H1 (cell line): ENCODE measurements at regions not wholly inside any gene's neighbourhood (a gene's known extent, or its start where the extent isn't known, plus 50 kb on each side); places are given as distances from the start of the nearest gene placed in this dataset.

ENCODE experiments used
- CTCF ChIA-PET: fragments of 300-600 bp; sonication (Branson Sonifier 250); formaldehyde crosslinking; loops from one replicate; lab custom pipeline; 2021; ENCODE audit not compliant: partially characterized antibody; lab: Charles Lee
- POLR2A ChIA-PET: fragments of 300-600 bp; sonication (Branson Sonifier 250); formaldehyde crosslinking; loops from one replicate; lab custom pipeline; 2021; ENCODE audit warnings: inconsistent platforms; ENCODE audit not compliant: partially characterized antibody; lab: Charles Lee
- DNase-seq, 2 experiments: peaks; one replicate each; pipeline versions ENCODE4 v3.0.0 to v3.0.0-alpha.2; 2010 to 2022; ENCODE audit warnings: low spot score in 2 of 2, low read depth in 1 of 2, mixed read lengths in 1 of 2
- FAIRE-seq: peaks from 2 replicates; lab custom pipeline; 2011; peaks lifted over from hg19 to GRCh38; lab: Jason Lieb, UNC
- H2AFZ ChIP-seq: 2 replicates; pipeline ENCODE4 v1.8.1; 2012; ENCODE audit warnings: low read length, inconsistent platforms
- H2AK5ac ChIP-seq: 2 replicates; pipeline ENCODE4 v1.6.1; 2013; ENCODE audit warnings: low read depth, low read length
- H2BK120ac ChIP-seq: replicated peaks from 2 replicates; pipeline ENCODE3; 2013; ENCODE audit warnings: low read depth, low read length, inconsistent platforms
- H2BK12ac ChIP-seq: 2 replicates; pipeline ENCODE4 v1.6.1; 2013; ENCODE audit warnings: low read depth, low read length
- H2BK15ac ChIP-seq: 2 replicates; pipeline ENCODE4 v1.6.1; 2013; ENCODE audit warnings: low read length
- H2BK20ac ChIP-seq: 2 replicates; pipeline ENCODE4 v1.6.1; 2013; ENCODE audit warnings: low read length
- H2BK5ac ChIP-seq: 2 replicates; pipeline ENCODE4 v1.6.1; 2013; ENCODE audit warnings: low read depth, low read length
- H3K14ac ChIP-seq: 2 replicates; pipeline ENCODE4 v1.6.1; 2013; ENCODE audit warnings: inconsistent platforms; ENCODE audit not compliant: insufficient read length
- H3K18ac ChIP-seq: 2 replicates; pipeline ENCODE4 v1.6.1; 2013; ENCODE audit warnings: low read length; ENCODE audit errors: extremely low read depth
- H3K23ac ChIP-seq: 2 replicates; pipeline ENCODE4 v1.6.1; 2013; ENCODE audit warnings: inconsistent platforms; ENCODE audit not compliant: insufficient read length
- H3K23me2 ChIP-seq: 2 replicates; pipeline ENCODE4 v1.6.1; 2013; ENCODE audit warnings: low read depth, low read length
- H3K27ac ChIP-seq: 2 replicates; pipeline ENCODE4 v1.6.1; 2011; ENCODE audit warnings: low read depth, low read length, inconsistent platforms
- H3K27me3 ChIP-seq, 4 experiments: replicated peaks in 1 of 4; 1 replicate in 1 of 4; 2 replicates in 3 of 4; pipeline versions ENCODE4 v1.6.1 to v1.8.1; 2011 to 2013; ENCODE audit warnings: low read length in 3 of 4, mild to moderate bottlenecking in 3 of 4, inconsistent platforms in 2 of 4, mixed read lengths in 2 of 4, moderate library complexity in 1 of 4; ENCODE audit not compliant: control insufficient read depth in 3 of 4, insufficient read depth in 3 of 4; ENCODE audit errors: extremely low read depth in 1 of 4
- H3K36me3 ChIP-seq, 4 experiments: 2 replicates each; pipeline versions ENCODE4 v1.6.1 to v1.8.1; 2011 to 2013; ENCODE audit warnings: mild to moderate bottlenecking in 4 of 4, low read length in 3 of 4, moderate library complexity in 2 of 4, control low read depth in 1 of 4, inconsistent platforms in 1 of 4; ENCODE audit not compliant: insufficient read depth in 4 of 4, control insufficient read depth in 2 of 4
- H3K4ac ChIP-seq: replicated peaks from 2 replicates; pipeline ENCODE3; 2013; ENCODE audit warnings: low read length, low read depth, mixed read lengths, inconsistent platforms; ENCODE audit not compliant: insufficient read length
- H3K4me1 ChIP-seq, 4 experiments: replicated peaks in 1 of 4; 1 replicate in 1 of 4; 2 replicates in 3 of 4; pipeline versions ENCODE4 v1.6.1 to v1.8.1; 2011 to 2013; ENCODE audit warnings: low read length in 3 of 4, inconsistent platforms in 2 of 4, mixed read lengths in 1 of 4; ENCODE audit not compliant: insufficient read depth in 4 of 4, control insufficient read depth in 3 of 4
- H3K4me2 ChIP-seq, 2 experiments: 2 replicates each; pipeline versions ENCODE4 v1.6.1 to v1.8.1; 2011 to 2013; ENCODE audit warnings: low read depth in 2 of 2, low read length in 2 of 2, control low read depth in 1 of 2, inconsistent platforms in 1 of 2, mild to moderate bottlenecking in 1 of 2; ENCODE audit not compliant: insufficient read depth in 1 of 2
- H3K4me3 ChIP-seq, 4 experiments: fragments of 200-600, 300-600 bp in 1 of 4; sonication (generic), shearing (Covaris generic), sonication (Bioruptor Twin) in 1 of 4; 2 replicates each; pipeline versions ENCODE4 v1.5.1 to v1.8.1; 2011 to 2016; ENCODE audit warnings: low read length in 4 of 4, low read depth in 3 of 4, control low read depth in 2 of 4, inconsistent platforms in 2 of 4, mild to moderate bottlenecking in 2 of 4, mixed read lengths in 1 of 4, moderate library complexity in 1 of 4; ENCODE audit not compliant: insufficient read depth in 2 of 4; ENCODE audit errors: extremely low read depth in 1 of 4
- H3K56ac ChIP-seq: replicated peaks from 2 replicates; pipeline ENCODE3; 2013; ENCODE audit warnings: low read depth, mild to moderate bottlenecking, mixed read lengths, low read length, inconsistent platforms; ENCODE audit not compliant: insufficient read length
- H3K79me1 ChIP-seq: 2 replicates; pipeline ENCODE4 v1.6.1; 2013; ENCODE audit warnings: low read depth, low read length, control low read depth
- H3K79me2 ChIP-seq, 2 experiments: 2 replicates each; pipeline versions ENCODE4 v1.6.1 to v1.8.1; 2012 to 2013; ENCODE audit warnings: low read length in 2 of 2, mild to moderate bottlenecking in 2 of 2, inconsistent platforms in 1 of 2; ENCODE audit not compliant: insufficient read depth in 2 of 2, control insufficient read depth in 1 of 2
- H3K9ac ChIP-seq, 4 experiments: replicated peaks in 1 of 4; 1 replicate in 1 of 4; 2 replicates in 3 of 4; pipeline versions ENCODE4 v1.6.1 to v1.8.1; 2011 to 2013; ENCODE audit warnings: low read depth in 3 of 4, low read length in 3 of 4, control low read depth in 2 of 4, mild to moderate bottlenecking in 2 of 4, moderate library complexity in 2 of 4, inconsistent platforms in 1 of 4; ENCODE audit errors: extremely low read depth in 1 of 4
- H3K9me3 ChIP-seq, 2 experiments: 2 replicates each; pipeline versions ENCODE4 v1.6.1 to v1.8.1; 2012 to 2013; ENCODE audit warnings: mild to moderate bottlenecking in 2 of 2, moderate library complexity in 2 of 2, control low read depth in 1 of 2, inconsistent platforms in 1 of 2, low read depth in 1 of 2, low read length in 1 of 2, mixed read lengths in 1 of 2; ENCODE audit not compliant: insufficient read depth in 2 of 2
- H4K20me1 ChIP-seq, 2 experiments: replicated peaks in 1 of 2; 2 replicates each; pipeline versions ENCODE3 to v1.8.1; 2011 to 2013; ENCODE audit warnings: inconsistent platforms in 2 of 2, low read length in 2 of 2, mild to moderate bottlenecking in 1 of 2; ENCODE audit not compliant: insufficient read depth in 2 of 2, control insufficient read depth in 1 of 2
- H4K5ac ChIP-seq: 2 replicates; pipeline ENCODE4 v1.6.1; 2013; ENCODE audit warnings: low read length, low read depth, mixed read lengths, inconsistent platforms; ENCODE audit not compliant: insufficient read length
- H4K8ac ChIP-seq: 2 replicates; pipeline ENCODE4 v1.8.0; 2013; ENCODE audit warnings: mild to moderate bottlenecking, moderate library complexity, low read length, inconsistent platforms; ENCODE audit not compliant: insufficient read depth; ENCODE audit errors: extremely low read depth
- H4K91ac ChIP-seq: replicated peaks from 2 replicates; pipeline ENCODE3; 2013; ENCODE audit warnings: low read length, mixed read lengths, inconsistent platforms; ENCODE audit not compliant: insufficient read length
- BCL11A ChIP-seq, 2 experiments: IDR thresholded peaks; one replicate each; pipeline ENCODE4 v1.6.1; 2011; ENCODE audit warnings: low read depth in 2 of 2, low read length in 2 of 2, mild to moderate bottlenecking in 2 of 2
- CREB1 ChIP-seq: IDR thresholded peaks from 2 replicates; pipeline ENCODE4 v1.6.1; 2012; ENCODE audit warnings: inconsistent platforms
- CTCF ChIP-seq, 3 experiments: IDR thresholded peaks; 1 replicate in 2 of 3; 2 replicates in 1 of 3; pipeline versions ENCODE4 v1.5.1 to v1.6.1; 2011; ENCODE audit warnings: low read length in 3 of 3, mild to moderate bottlenecking in 3 of 3, inconsistent platforms in 2 of 3, low read depth in 1 of 3, moderate library complexity in 1 of 3; ENCODE audit not compliant: insufficient read depth in 1 of 3; ENCODE audit errors: control extremely low read depth in 1 of 3
- E2F6 ChIP-seq: IDR thresholded peaks from 2 replicates; pipeline ENCODE4 v1.6.1; 2012; ENCODE audit warnings: inconsistent platforms
- GABPA ChIP-seq: IDR thresholded peaks from 2 replicates; pipeline ENCODE4 v1.6.1; 2011; ENCODE audit warnings: mild to moderate bottlenecking, low read length, moderate library complexity, borderline replicate concordance; ENCODE audit not compliant: insufficient read depth
- KDM1A ChIP-seq: fragments of 200-600, 300-600 bp; sonication (generic); IDR thresholded peaks from 2 replicates; pipeline ENCODE4 v1.7.1; 2016; ENCODE audit warnings: mild to moderate bottlenecking, low read length, borderline replicate concordance
- NRF1 ChIP-seq: IDR thresholded peaks from 2 replicates; pipeline ENCODE4 v1.6.1; 2011; ENCODE audit warnings: mild to moderate bottlenecking, low read depth, low read length, improper control_type of control experiment
- POLR2A ChIP-seq, 2 experiments: IDR thresholded peaks; 1 replicate in 1 of 2; 2 replicates in 1 of 2; pipeline ENCODE4 v1.6.1; 2011; ENCODE audit warnings: low read depth in 2 of 2, low read length in 2 of 2, mild to moderate bottlenecking in 2 of 2; ENCODE audit errors: control extremely low read depth in 1 of 2
- RAD21 ChIP-seq, 2 experiments: IDR thresholded peaks in 1 of 2; conservative IDR thresholded peaks in 1 of 2; 2 replicates each; pipeline ENCODE4 v1.6.1; 2011; ENCODE audit warnings: low read depth in 2 of 2, low read length in 2 of 2, improper control_type of control experiment in 1 of 2, inconsistent platforms in 1 of 2, mild to moderate bottlenecking in 1 of 2, moderate library complexity in 1 of 2
- SAP30 ChIP-seq: fragments of 300-600 bp; sonication (generic); IDR thresholded peaks from 2 replicates; pipeline ENCODE4 v1.7.1; 2012; ENCODE audit warnings: low read length, moderate library complexity, mild to moderate bottlenecking, inconsistent platforms; ENCODE audit not compliant: insufficient read depth, insufficient replicate concordance
- SIN3A ChIP-seq, 2 experiments: IDR thresholded peaks in 1 of 2; conservative IDR thresholded peaks in 1 of 2; 2 replicates each; pipeline ENCODE4 v1.6.1; 2011 to 2012; ENCODE audit warnings: low read length in 2 of 2, improper control_type of control experiment in 1 of 2, low read depth in 1 of 2, mild to moderate bottlenecking in 1 of 2
- SUZ12 ChIP-seq: fragments of 200-600 bp; sonication (generic); IDR thresholded peaks from 2 replicates; pipeline ENCODE4 v1.6.1; 2012; ENCODE audit warnings: mild to moderate bottlenecking, inconsistent platforms, low read length, moderate library complexity, mixed read lengths

- no peak overlapping the region for H2BK120ac ChIP-seq
- no peak overlapping the region for H2BK15ac ChIP-seq
- H3K27ac ChIP-seq, result no peak overlapping the region
- no peak overlapping the region for H2BK5ac ChIP-seq
- H3K56ac ChIP-seq, result no peak overlapping the region
- H3K4me3 ChIP-seq, result no peak overlapping the region
- no peak overlapping the region for H2AK5ac ChIP-seq
- FAIRE-seq (no peak), DNase-seq (no peak)
- no peak overlapping the region for H4K5ac ChIP-seq
- ChIA-PET CTCF (no interaction called here), POLR2A (no interaction called here)
- no peak overlapping the region for H4K8ac ChIP-seq
- H3K79me2 ChIP-seq, result no peaks in the 10 kb centered on the region
- H3K9ac ChIP-seq, result no peak overlapping the region
- no peaks in the 10 kb centered on the region for H3K79me1 ChIP-seq
- H3K36me3 ChIP-seq, result no peaks in the 10 kb centered on the region
- no peak overlapping the region for H2BK12ac ChIP-seq
- no peak overlapping the region for H2BK20ac ChIP-seq
- no peak overlapping the region for H2AFZ ChIP-seq
- peaks cover 39 to 53% of the 10 kb centered on the region in 2 experiments for H3K9me3 ChIP-seq
- TF ChIP-seq CTCF (IDR thresholded peaks at IDR 0.05; ENCODE audit: control extremely low read depth in 1 of 3, insufficient read depth in 1 of 3, low read depth in 1 of 3, low read length in 3 of 3) (no peak), CREB1 (no peak), SUZ12 (no peak), POLR2A (IDR thresholded peaks at IDR 0.05; ENCODE audit: control extremely low read depth in 1 of 2, low read depth in 2 of 2, low read length in 2 of 2) (no peak), KDM1A (no peak), E2F6 (no peak), SIN3A (conservative IDR thresholded peaks at IDR 0.05 in 1 of 2, IDR thresholded peaks at IDR 0.05 in 1 of 2; ENCODE audit: low read depth in 1 of 2, low read length in 2 of 2) (no peak), SAP30 (no peak), RAD21 (IDR thresholded peaks at IDR 0.05 in 1 of 2, conservative IDR thresholded peaks at IDR 0.05 in 1 of 2; ENCODE audit: low read depth in 2 of 2, low read length in 2 of 2) (no peak), GABPA (no peak), BCL11A (IDR thresholded peaks at IDR 0.05; ENCODE audit: low read depth in 2 of 2, low read length in 2 of 2) (no peak), NRF1 (no peak)
- H3K4ac ChIP-seq, result no peak overlapping the region
- no peak overlapping the region for H3K4me2 ChIP-seq
- H3K14ac ChIP-seq, result no peak overlapping the region
- no peak overlapping the region for H4K91ac ChIP-seq
- H4K20me1 ChIP-seq, result no peaks in the 10 kb centered on the region
- no peak overlapping the region for H3K18ac ChIP-seq
- no peaks in the 10 kb centered on the region for H3K4me1 ChIP-seq
- H3K23me2 ChIP-seq, result no peaks in the 10 kb centered on the region
- no peak overlapping the region for H3K23ac ChIP-seq
- no peaks in the 10 kb centered on the region for H3K27me3 ChIP-seq
These were observed 59.1 kb downstream of the APCS start for GRCh38 chr1:159646687-159647086.
